ENCODE measurements at regions not wholly inside any gene's neighbourhood (a gene's known extent, or its start where the extent isn't known, plus 50 kb on each side); places are given as distances from the start of the nearest gene placed in this dataset.

DNA sequence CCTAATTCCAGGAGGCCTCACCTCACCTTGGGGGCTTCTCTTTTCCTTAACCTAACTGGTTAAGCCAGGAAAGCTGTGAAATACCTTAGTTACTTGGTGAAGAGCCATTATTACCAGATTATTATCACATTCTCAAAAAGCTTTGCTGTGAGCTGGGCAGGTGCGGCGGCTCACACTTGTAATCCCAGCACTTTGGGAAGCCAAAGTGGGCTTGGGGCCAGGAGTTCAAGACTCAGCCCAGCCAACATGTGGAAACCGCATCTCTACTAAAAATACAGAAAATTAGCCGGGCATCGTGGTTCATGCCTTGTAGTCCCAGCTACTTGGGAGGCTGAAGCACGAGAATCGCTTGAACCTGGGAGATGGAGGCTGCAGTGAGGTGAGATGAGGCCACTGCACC is 102.4 kb upstream of the KLF6 start:
- ATAC-seq (ENCODE audit: low read depth) (no peak), DNase-seq (ENCODE audit: low spot score) (no peak)
- TF ChIP-seq CTCF (IDR thresholded peaks at IDR 0.05; ENCODE audit: poor library complexity, severe bottlenecking): no peak
- H3K36me3 ChIP-seq (ENCODE audit: low read depth): no peaks in the 10 kb centered on the region
- no peaks in the 10 kb centered on the region for H3K9me3 ChIP-seq (ENCODE audit: severe bottlenecking)
- H3K27ac ChIP-seq (ENCODE audit: poor library complexity, severe bottlenecking): peak overlapping the region; percentile 99
- H3K4me3 ChIP-seq (ENCODE audit: severe bottlenecking): no peak overlapping the region
- H3K4me1 ChIP-seq (ENCODE audit: insufficient read depth, poor library complexity, severe bottlenecking): peaks cover 44% of the 10 kb centered on the region
- H3K27me3 ChIP-seq (ENCODE audit: insufficient read depth, poor library complexity, severe bottlenecking): no peaks in the 10 kb centered on the region

GRCh38 chr10:3886641-3887251 is 101.7 kb upstream of the KLF6 start:
- Histone ChIP-seq H3K4me1 (ENCODE audit: insufficient read depth, poor library complexity, severe bottlenecking) (peaks cover 39% of the 10 kb centered on the region), H3K4me3 (ENCODE audit: severe bottlenecking) (no peak overlapping the region), H3K27ac (ENCODE audit: poor library complexity, severe bottlenecking) (peak overlapping the region; percentile 99), H3K36me3 (ENCODE audit: low read depth) (no peaks in the 10 kb centered on the region), H3K27me3 (ENCODE audit: insufficient read depth, poor library complexity, severe bottlenecking) (no peaks in the 10 kb centered on the region), H3K9me3 (ENCODE audit: severe bottlenecking) (no peaks in the 10 kb centered on the region)
- DNase-seq (ENCODE audit: low spot score) (no peak), ATAC-seq (ENCODE audit: low read depth) (peak; percentile 57)
- no peak for TF ChIP-seq CTCF (IDR thresholded peaks at IDR 0.05; ENCODE audit: poor library complexity, severe bottlenecking)

- H3K9me3 ChIP-seq (ENCODE audit: severe bottlenecking): no peaks in the 10 kb centered on the region
- H3K27me3 ChIP-seq (ENCODE audit: insufficient read depth, poor library complexity, severe bottlenecking): no peaks in the 10 kb centered on the region
- no peak overlapping the region for H3K4me3 ChIP-seq (ENCODE audit: severe bottlenecking)
- TF ChIP-seq CTCF (IDR thresholded peaks at IDR 0.05; ENCODE audit: poor library complexity, severe bottlenecking): no peak
- H3K27ac ChIP-seq (ENCODE audit: poor library complexity, severe bottlenecking): peak overlapping the region; percentile 99
- no peaks in the 10 kb centered on the region for H3K36me3 ChIP-seq (ENCODE audit: low read depth)
- no peak for DNase-seq (ENCODE audit: low spot score)
- ATAC-seq (ENCODE audit: low read depth): no peak
- H3K4me1 ChIP-seq (ENCODE audit: insufficient read depth, poor library complexity, severe bottlenecking): peaks cover 39% of the 10 kb centered on the region
Observed at GRCh38 chr10:3886191-3886590, 101.2 kb upstream of the KLF6 start.

DNA sequence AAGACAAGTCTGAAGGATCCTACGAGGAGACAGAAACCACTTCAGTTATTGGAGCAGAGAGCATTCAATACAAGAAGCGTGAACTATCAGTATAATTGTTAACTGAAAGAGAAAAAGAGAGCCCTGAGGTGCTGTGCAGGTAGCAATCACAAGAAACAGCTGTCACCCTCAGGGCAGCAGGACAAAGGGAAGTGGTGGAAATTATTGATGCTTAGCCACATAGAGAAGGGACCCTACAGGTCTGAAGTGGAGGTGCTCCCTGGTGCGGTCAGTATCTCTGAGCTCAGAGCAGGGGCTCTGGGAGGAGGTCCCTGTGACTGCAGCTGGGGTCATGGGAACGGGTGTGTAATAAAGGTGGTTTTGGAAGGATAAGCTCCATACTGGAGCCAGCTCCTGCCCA is 97.8 kb upstream of the KLF6 start:
- Histone ChIP-seq H3K4me3 (ENCODE audit: severe bottlenecking) (no peak overlapping the region), H3K27ac (ENCODE audit: poor library complexity, severe bottlenecking) (no peak overlapping the region), H3K27me3 (ENCODE audit: insufficient read depth, poor library complexity, severe bottlenecking) (no peaks in the 10 kb centered on the region), H3K36me3 (ENCODE audit: low read depth) (no peaks in the 10 kb centered on the region), H3K9me3 (ENCODE audit: severe bottlenecking) (no peaks in the 10 kb centered on the region), H3K4me1 (ENCODE audit: insufficient read depth, poor library complexity, severe bottlenecking) (peaks cover 20% of the 10 kb centered on the region)
- no peak for ATAC-seq (ENCODE audit: low read depth)
- DNase-seq (ENCODE audit: low spot score): no peak
- no peak for TF ChIP-seq CTCF (IDR thresholded peaks at IDR 0.05; ENCODE audit: poor library complexity, severe bottlenecking)

GRCh38 chr10:3881622-3882021 is 96.6 kb upstream of the KLF6 start:
- TF ChIP-seq CTCF (IDR thresholded peaks at IDR 0.05; ENCODE audit: poor library complexity, severe bottlenecking): no peak
- DNase-seq (ENCODE audit: low spot score) (no peak), ATAC-seq (ENCODE audit: low read depth) (no peak)
- Histone ChIP-seq H3K4me1 (ENCODE audit: insufficient read depth, poor library complexity, severe bottlenecking) (peaks cover 20% of the 10 kb centered on the region), H3K36me3 (ENCODE audit: low read depth) (no peaks in the 10 kb centered on the region), H3K4me3 (ENCODE audit: severe bottlenecking) (no peak overlapping the region), H3K9me3 (ENCODE audit: severe bottlenecking) (no peaks in the 10 kb centered on the region), H3K27ac (ENCODE audit: poor library complexity, severe bottlenecking) (no peak overlapping the region), H3K27me3 (ENCODE audit: insufficient read depth, poor library complexity, severe bottlenecking) (no peaks in the 10 kb centered on the region)

Measured in RWPE2 (cell line).